ENCODE measurements at regions not wholly inside any gene's neighbourhood (a gene's known extent, or its start where the extent isn't known, plus 50 kb on each side); places are given as distances from the start of the nearest gene placed in this dataset.

GRCh38 chr9:13728131-13728530 is 448.6 kb upstream of the MPDZ start:
- H3K4me1 ChIP-seq (ENCODE audit: insufficient read depth, low read length, poor library complexity, severe bottlenecking): no peaks in the 10 kb centered on the region
- H3K4me3 ChIP-seq (ENCODE audit: low read depth, low read length, poor library complexity, severe bottlenecking): no peak overlapping the region
- no peaks in the 10 kb centered on the region for H3K36me3 ChIP-seq (ENCODE audit: insufficient read depth, low read length)
- H2AFZ ChIP-seq (ENCODE audit: low read length): no peak overlapping the region
- BruUV-seq (replicated peaks): no TSS peak
- no peaks in the 10 kb centered on the region for H3K79me2 ChIP-seq (ENCODE audit: insufficient read depth, low read depth, low read length)
- intact Hi-C loops (cut with micrococcal nuclease; ENCODE audit: unreplicated experiment): no loop called here
- DNase-seq (ENCODE audit: low spot score): no peak
- POLR2A ChIA-PET: interaction anchor here (1.0 to 1.6 kb wide), 2 partner anchors 14 to 17 kb away, joined by 4 read pairs; no protein-coding TSS in a partner anchor
- H3K4me2 ChIP-seq (ENCODE audit: low read length): no peak overlapping the region
- H3K9me2 ChIP-seq (ENCODE audit: insufficient read depth, low read length): no peaks in the 10 kb centered on the region
- no peaks in the 10 kb centered on the region for H3K9me3 ChIP-seq (ENCODE audit: low read length)
- H3K27ac ChIP-seq (ENCODE audit: low read depth, low read length, poor library complexity, severe bottlenecking): no peak overlapping the region
- no peaks in the 10 kb centered on the region for H4K20me1 ChIP-seq (ENCODE audit: insufficient read depth, low read length)
- CTCF ChIA-PET (ENCODE audit: unreplicated experiment): no interaction called here
- no peak for TF ChIP-seq EZH2phosphoT487 (IDR thresholded peaks at IDR 0.05; ENCODE audit: borderline replicate concordance, low read depth, low read length)
- TF ChIP-seq, protein P1, sequence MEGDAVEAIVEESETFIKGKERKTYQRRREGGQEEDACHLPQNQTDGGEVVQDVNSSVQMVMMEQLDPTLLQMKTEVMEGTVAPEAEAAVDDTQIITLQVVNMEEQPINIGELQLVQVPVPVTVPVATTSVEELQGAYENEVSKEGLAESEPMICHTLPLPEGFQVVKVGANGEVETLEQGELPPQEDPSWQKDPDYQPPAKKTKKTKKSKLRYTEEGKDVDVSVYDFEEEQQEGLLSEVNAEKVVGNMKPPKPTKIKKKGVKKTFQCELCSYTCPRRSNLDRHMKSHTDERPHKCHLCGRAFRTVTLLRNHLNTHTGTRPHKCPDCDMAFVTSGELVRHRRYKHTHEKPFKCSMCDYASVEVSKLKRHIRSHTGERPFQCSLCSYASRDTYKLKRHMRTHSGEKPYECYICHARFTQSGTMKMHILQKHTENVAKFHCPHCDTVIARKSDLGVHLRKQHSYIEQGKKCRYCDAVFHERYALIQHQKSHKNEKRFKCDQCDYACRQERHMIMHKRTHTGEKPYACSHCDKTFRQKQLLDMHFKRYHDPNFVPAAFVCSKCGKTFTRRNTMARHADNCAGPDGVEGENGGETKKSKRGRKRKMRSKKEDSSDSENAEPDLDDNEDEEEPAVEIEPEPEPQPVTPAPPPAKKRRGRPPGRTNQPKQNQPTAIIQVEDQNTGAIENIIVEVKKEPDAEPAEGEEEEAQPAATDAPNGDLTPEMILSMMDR (conservative IDR thresholded peaks at IDR 0.05; ENCODE audit: low read length): no peak

DNA sequence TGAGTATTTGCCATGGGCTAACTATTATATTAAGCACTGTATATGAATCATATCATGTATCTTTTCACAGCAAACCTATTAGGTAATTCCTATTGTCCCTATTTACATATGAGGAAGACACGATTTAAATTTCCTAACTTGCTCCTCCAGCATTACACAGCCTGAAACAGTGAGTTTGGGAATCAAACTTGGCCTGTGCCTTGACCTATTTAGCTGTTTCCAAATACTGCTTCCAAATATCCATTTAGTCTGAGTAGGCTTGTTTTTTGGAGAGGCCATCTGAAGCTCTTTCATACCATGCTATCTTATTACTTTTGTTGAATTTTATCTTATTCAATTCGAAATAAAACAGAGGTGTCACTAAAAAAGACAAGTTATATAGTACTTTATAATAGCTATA is 447.3 kb upstream of the MPDZ start:
- Histone ChIP-seq H3K4me1 (ENCODE audit: insufficient read depth, low read length, poor library complexity, severe bottlenecking) (no peaks in the 10 kb centered on the region), H2AFZ (ENCODE audit: low read length) (no peak overlapping the region), H3K9me3 (ENCODE audit: low read length) (no peaks in the 10 kb centered on the region), H3K4me3 (ENCODE audit: low read depth, low read length, poor library complexity, severe bottlenecking) (no peak overlapping the region), H3K79me2 (ENCODE audit: insufficient read depth, low read depth, low read length) (no peaks in the 10 kb centered on the region), H3K9me2 (ENCODE audit: insufficient read depth, low read length) (no peaks in the 10 kb centered on the region), H3K4me2 (ENCODE audit: low read length) (no peak overlapping the region), H3K36me3 (ENCODE audit: insufficient read depth, low read length) (no peaks in the 10 kb centered on the region), H3K27ac (ENCODE audit: low read depth, low read length, poor library complexity, severe bottlenecking) (no peak overlapping the region), H4K20me1 (ENCODE audit: insufficient read depth, low read length) (no peaks in the 10 kb centered on the region)
- BruUV-seq (replicated peaks): no TSS peak
- CTCF ChIA-PET (ENCODE audit: unreplicated experiment): no interaction called here
- intact Hi-C loops (cut with micrococcal nuclease; ENCODE audit: unreplicated experiment): no loop called here
- POLR2A ChIA-PET: no interaction called here
- TF ChIP-seq, protein P1 (conservative IDR thresholded peaks at IDR 0.05; ENCODE audit: low read length): no peak
- no peak for TF ChIP-seq EZH2phosphoT487 (IDR thresholded peaks at IDR 0.05; ENCODE audit: borderline replicate concordance, low read depth, low read length)
- no peak for DNase-seq (ENCODE audit: low spot score)

- Histone ChIP-seq H3K9me2 (ENCODE audit: insufficient read depth, low read length) (no peaks in the 10 kb centered on the region), H3K79me2 (ENCODE audit: insufficient read depth, low read depth, low read length) (no peaks in the 10 kb centered on the region), H4K20me1 (ENCODE audit: insufficient read depth, low read length) (no peaks in the 10 kb centered on the region), H3K27ac (ENCODE audit: low read depth, low read length, poor library complexity, severe bottlenecking) (no peak overlapping the region), H3K4me1 (ENCODE audit: insufficient read depth, low read length, poor library complexity, severe bottlenecking) (no peaks in the 10 kb centered on the region), H3K4me3 (ENCODE audit: low read depth, low read length, poor library complexity, severe bottlenecking) (no peak overlapping the region), H2AFZ (ENCODE audit: low read length) (no peak overlapping the region), H3K4me2 (ENCODE audit: low read length) (no peak overlapping the region), H3K9me3 (ENCODE audit: low read length) (no peaks in the 10 kb centered on the region), H3K36me3 (ENCODE audit: insufficient read depth, low read length) (no peaks in the 10 kb centered on the region)
- intact Hi-C loops (cut with micrococcal nuclease; ENCODE audit: unreplicated experiment): no loop called here
- no TSS peak for BruUV-seq (replicated peaks)
- TF ChIP-seq, protein P1 (conservative IDR thresholded peaks at IDR 0.05; ENCODE audit: low read length): no peak
- no peak for TF ChIP-seq EZH2phosphoT487 (IDR thresholded peaks at IDR 0.05; ENCODE audit: borderline replicate concordance, low read depth, low read length)
- no peak for DNase-seq (ENCODE audit: low spot score)
- ChIA-PET CTCF (ENCODE audit: unreplicated experiment) (no interaction called here), POLR2A (interaction anchor here (0.6 kb wide), 1 partner anchor 13 kb away, joined by 5 read pairs; no protein-coding TSS in a partner anchor)
Measured at GRCh38 chr9:13725516-13725915, 446.0 kb upstream of the MPDZ start.

Data from OCI-LY7 (cell line).